ENCODE measurements at regions not wholly inside any gene's neighbourhood (a gene's known extent, or its start where the extent isn't known, plus 50 kb on each side); places are given as distances from the start of the nearest gene placed in this dataset.

GRCh38 chr2:236360496-236360895, 96.3 kb upstream of the ASB18 start:
- no peak for DNase-seq (ENCODE audit: low read depth in 1 of 2, low spot score in 1 of 2)
- Histone ChIP-seq H3K27me3 (ENCODE audit: insufficient read depth, poor library complexity, severe bottlenecking) (no peaks in the 10 kb centered on the region), H3K4me3 (replicated peaks; ENCODE audit: insufficient read depth, low read length) (no peak overlapping the region), H3K27ac (replicated peaks) (no peak overlapping the region)
- no peak for TF ChIP-seq POLR2AphosphoS5 (IDR thresholded peaks at IDR 0.05; ENCODE audit: low read depth)
- no peak for TF ChIP-seq GABPA (IDR thresholded peaks at IDR 0.05; ENCODE audit: low read depth)
- TF ChIP-seq SPI1 (IDR thresholded peaks at IDR 0.05; ENCODE audit: borderline replicate concordance, low read depth), result no peak
- TF ChIP-seq CTCF (IDR thresholded peaks at IDR 0.05; ENCODE audit: insufficient read depth, low read length), result no peak
- TF ChIP-seq REST (IDR thresholded peaks at IDR 0.05; ENCODE audit: insufficient replicate concordance, low read depth), result no peak

GRCh38 chr2:236363711-236364277, 99.6 kb upstream of the ASB18 start:
- TF ChIP-seq CTCF (IDR thresholded peaks at IDR 0.05; ENCODE audit: insufficient read depth, low read length) (no peak), POLR2AphosphoS5 (IDR thresholded peaks at IDR 0.05; ENCODE audit: low read depth) (no peak), GABPA (IDR thresholded peaks at IDR 0.05; ENCODE audit: low read depth) (no peak), SPI1 (IDR thresholded peaks at IDR 0.05; ENCODE audit: borderline replicate concordance, low read depth) (no peak), REST (IDR thresholded peaks at IDR 0.05; ENCODE audit: insufficient replicate concordance, low read depth) (no peak)
- DNase-seq (ENCODE audit: low read depth in 1 of 2, low spot score in 1 of 2), result no peak
- Histone ChIP-seq H3K4me3 (replicated peaks; ENCODE audit: insufficient read depth, low read length) (no peak overlapping the region), H3K27ac (replicated peaks) (no peak overlapping the region), H3K27me3 (ENCODE audit: insufficient read depth, poor library complexity, severe bottlenecking) (no peaks in the 10 kb centered on the region)

GRCh38 chr2:236365258-236366048, 101.2 kb upstream of the ASB18 start:
- H3K4me3 ChIP-seq (replicated peaks; ENCODE audit: insufficient read depth, low read length), result no peak overlapping the region
- TF ChIP-seq POLR2AphosphoS5 (IDR thresholded peaks at IDR 0.05; ENCODE audit: low read depth) (no peak), REST (IDR thresholded peaks at IDR 0.05; ENCODE audit: insufficient replicate concordance, low read depth) (no peak), SPI1 (IDR thresholded peaks at IDR 0.05; ENCODE audit: borderline replicate concordance, low read depth) (no peak), CTCF (IDR thresholded peaks at IDR 0.05; ENCODE audit: insufficient read depth, low read length) (no peak), GABPA (IDR thresholded peaks at IDR 0.05; ENCODE audit: low read depth) (no peak)
- no peaks in the 10 kb centered on the region for H3K27me3 ChIP-seq (ENCODE audit: insufficient read depth, poor library complexity, severe bottlenecking)
- H3K27ac ChIP-seq (replicated peaks), result no peak overlapping the region
- DNase-seq (ENCODE audit: low read depth in 1 of 2, low spot score in 1 of 2), result no peak

All from HL-60 (cell line).